Transverse colon (tissue), 4 donors: ENCODE measurements at regions not wholly inside any gene's neighbourhood (a gene's known extent, or its start where the extent isn't known, plus 50 kb on each side); places are given as distances from the start of the nearest gene placed in this dataset.

Source experiments
- DNase-seq: peaks from one replicate; pipeline ENCODE4 v3.0.0-alpha.2; 2019
- H3K27ac ChIP-seq, 4 donors: fragments of 200-600 bp; sonication (generic); 2 replicates each; pipeline ENCODE4 v1.5.1; 2016 to 2018; ENCODE audit warnings: inconsistent platforms in 4 of 4
- H3K27me3 ChIP-seq: fragments of 200-600 bp; sonication (generic); 2 replicates; pipeline ENCODE4 v1.5.1; 2017; ENCODE audit warnings: inconsistent platforms
- H3K36me3 ChIP-seq, 4 donors: fragments of 200-600 bp; sonication (generic); 2 replicates each; pipeline ENCODE4 v1.5.1; 2017 to 2019; ENCODE audit warnings: inconsistent platforms in 4 of 4
- H3K4me1 ChIP-seq, 4 donors: fragments of 200-600 bp; sonication (generic); 2 replicates each; pipeline ENCODE4 v1.5.1; 2017 to 2020; ENCODE audit warnings: inconsistent platforms in 4 of 4
- H3K4me3 ChIP-seq, 4 donors: fragments of 200-600 bp; sonication (generic); 1 replicate in 1 of 4; 2 replicates in 3 of 4; pipeline versions ENCODE4 v1.5.1 to v1.6.1; 2017 to 2019; ENCODE audit warnings: inconsistent platforms in 4 of 4
- H3K9me3 ChIP-seq, 2 donors: fragments of 200-600 bp; sonication (generic); 2 replicates each; pipeline ENCODE4 v1.5.1; 2017 to 2019; ENCODE audit warnings: inconsistent platforms in 2 of 2
- EP300 ChIP-seq: sonication (generic); formaldehyde crosslinking; IDR thresholded peaks from one replicate; pipeline ENCODE4 v1.6.1; 2017; ENCODE audit warnings: antibody characterized with exemption, low read depth
- POLR2A ChIP-seq: fragments of 450-650 bp; IDR thresholded peaks from one replicate; pipeline ENCODE4 v1.6.1; 2016; ENCODE audit warnings: antibody characterized with exemption, mild to moderate bottlenecking, moderate library complexity
- POLR2AphosphoS5 ChIP-seq, 3 donors: sonication (generic); formaldehyde crosslinking; IDR thresholded peaks; one replicate each; pipeline ENCODE4 v1.6.1; 2016; ENCODE audit warnings: antibody characterized with exemption in 3 of 3
- WGBS, 2 donors: methylation state at CpG; one replicate each; pipeline ENCODE4 v1.1.5; 2018; ENCODE audit warnings: low coverage in 1 of 2; 5-methylcytosine and 5-hydroxymethylcytosine counted together
- in situ Hi-C, 4 donors: fragments of 200-750 bp; cut with MboI; loops; one replicate each; pipeline versions ENCODE4 v1.15.0 to v1.15.1; 2017; ENCODE audit warnings: low sequenced_read_pairs in 3 of 4, low pct_ligation_motif_present in 1 of 4, low pct_unique_long_range_greater_than_20kb in 1 of 4
- intact Hi-C: fragments of 100-400 bp; cut with DNase I; formaldehyde crosslinking; loops from one replicate; pipeline ENCODE4 v1.15.1; 2023; ENCODE audit warnings: low total_unique reads
- TF ChIP-seq, protein P1 (sequence below), 5 experiments: fragments of 200-600 bp in 3 of 5; fragments of 450-650 bp in 2 of 5; sonication (generic) in 3 of 5; IDR thresholded peaks; 1 replicate in 2 of 5; 2 replicates in 3 of 5; pipeline ENCODE4 v1.5.1; 2016 to 2017; ENCODE audit warnings: antibody characterized with exemption in 5 of 5, inconsistent platforms in 3 of 5, mild to moderate bottlenecking in 2 of 5, moderate library complexity in 1 of 5

- 80 to 85% methylated on average over 1 to 9 of the region's 9 CpGs for WGBS, 2 donors
- H3K36me3 ChIP-seq: no peaks in the 10 kb centered on the region
- DNase-seq: no peak
- H3K4me3 ChIP-seq: no peak overlapping the region
- H3K9me3 ChIP-seq: no peaks in the 10 kb centered on the region
- H3K27ac ChIP-seq: no peak overlapping the region
- TF ChIP-seq, protein P1, sequence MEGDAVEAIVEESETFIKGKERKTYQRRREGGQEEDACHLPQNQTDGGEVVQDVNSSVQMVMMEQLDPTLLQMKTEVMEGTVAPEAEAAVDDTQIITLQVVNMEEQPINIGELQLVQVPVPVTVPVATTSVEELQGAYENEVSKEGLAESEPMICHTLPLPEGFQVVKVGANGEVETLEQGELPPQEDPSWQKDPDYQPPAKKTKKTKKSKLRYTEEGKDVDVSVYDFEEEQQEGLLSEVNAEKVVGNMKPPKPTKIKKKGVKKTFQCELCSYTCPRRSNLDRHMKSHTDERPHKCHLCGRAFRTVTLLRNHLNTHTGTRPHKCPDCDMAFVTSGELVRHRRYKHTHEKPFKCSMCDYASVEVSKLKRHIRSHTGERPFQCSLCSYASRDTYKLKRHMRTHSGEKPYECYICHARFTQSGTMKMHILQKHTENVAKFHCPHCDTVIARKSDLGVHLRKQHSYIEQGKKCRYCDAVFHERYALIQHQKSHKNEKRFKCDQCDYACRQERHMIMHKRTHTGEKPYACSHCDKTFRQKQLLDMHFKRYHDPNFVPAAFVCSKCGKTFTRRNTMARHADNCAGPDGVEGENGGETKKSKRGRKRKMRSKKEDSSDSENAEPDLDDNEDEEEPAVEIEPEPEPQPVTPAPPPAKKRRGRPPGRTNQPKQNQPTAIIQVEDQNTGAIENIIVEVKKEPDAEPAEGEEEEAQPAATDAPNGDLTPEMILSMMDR (IDR thresholded peaks at IDR 0.05): no peak
- TF ChIP-seq EP300 (no peak), POLR2A (no peak), POLR2AphosphoS5 (IDR thresholded peaks at IDR 0.05) (no peak)
- in situ Hi-C loops (loop anchor here in 1 of 4 donors (25.0 kb wide), 1 partner anchor 88 kb away; no protein-coding TSS in a partner anchor), intact Hi-C loops (no loop called here)
- H3K4me1 ChIP-seq: peaks cover 0 to 4% (median 0%) of the 10 kb centered on the region in 4 donors
- H3K27me3 ChIP-seq: no peaks in the 10 kb centered on the region
Measured at GRCh38 chr9:38200431-38200830, 131.4 kb upstream of the SHB start.

DNA sequence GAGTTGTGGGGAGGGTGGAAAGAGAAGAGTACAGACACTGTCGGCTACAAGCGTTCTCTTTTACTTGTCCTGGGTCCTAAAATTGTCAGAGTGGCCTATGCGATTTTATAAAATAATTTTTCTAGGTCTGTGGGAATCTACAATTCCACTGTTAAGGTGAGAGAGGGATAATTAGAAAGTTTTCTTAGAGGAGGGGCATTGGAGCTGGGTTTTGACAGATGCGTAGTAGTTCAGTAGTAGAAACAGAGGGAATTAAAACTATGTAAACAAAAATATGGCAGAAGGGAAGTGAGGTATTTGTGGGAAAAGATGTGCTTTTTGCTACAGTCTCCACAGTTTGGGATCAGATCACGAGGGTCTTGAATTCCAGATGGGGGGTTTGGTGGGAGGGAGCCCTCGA is 129.1 kb upstream of the SHB start:
- Histone ChIP-seq H3K27me3 (no peaks in the 10 kb centered on the region), H3K9me3 (no peaks in the 10 kb centered on the region), H3K4me3 (no peak overlapping the region), H3K4me1 (peaks cover 0 to 4% (median 0%) of the 10 kb centered on the region in 4 donors), H3K36me3 (no peaks in the 10 kb centered on the region), H3K27ac (no peak overlapping the region)
- in situ Hi-C loops (no loop called here), intact Hi-C loops (no loop called here)
- TF ChIP-seq POLR2AphosphoS5 (IDR thresholded peaks at IDR 0.05) (no peak), EP300 (no peak), POLR2A (no peak)
- TF ChIP-seq, protein P1 (IDR thresholded peaks at IDR 0.05): no peak
- DNase-seq: no peak
- 89 to 90% methylated on average over 6 of the region's 6 CpGs for whole genome bisulfite sequencing, 2 donors

DNA sequence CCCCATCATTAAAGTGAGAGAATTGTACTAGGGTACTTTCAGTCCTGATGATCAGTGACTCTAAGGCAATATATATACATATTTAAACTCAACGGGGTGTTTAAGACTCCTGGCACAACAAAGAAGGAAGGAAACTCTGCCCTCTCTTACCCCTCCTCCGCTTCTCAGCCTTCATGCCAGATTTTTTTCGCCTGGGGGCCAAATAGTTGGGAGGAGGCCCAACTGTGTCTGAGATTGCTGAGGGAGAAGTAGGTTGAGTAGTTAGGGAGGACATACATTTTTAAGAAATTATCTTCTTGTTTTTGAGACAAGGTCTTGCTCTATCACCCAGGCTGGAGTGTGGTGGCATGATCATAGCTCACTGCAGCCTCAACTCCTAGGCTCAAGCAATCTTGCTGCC is 127.7 kb upstream of the SHB start:
- Histone ChIP-seq H3K27ac (no peak overlapping the region), H3K27me3 (no peaks in the 10 kb centered on the region), H3K36me3 (no peaks in the 10 kb centered on the region), H3K9me3 (no peaks in the 10 kb centered on the region), H3K4me1 (peaks cover 0 to 4% (median 0%) of the 10 kb centered on the region in 4 donors), H3K4me3 (no peak overlapping the region)
- in situ Hi-C loops: no loop called here
- intact Hi-C loops: no loop called here
- 0 to 47% methylated on average over 1 to 3 of the region's 3 CpGs for WGBS, 2 donors
- TF ChIP-seq, protein P1 (IDR thresholded peaks at IDR 0.05): no peak
- no peak for DNase-seq

DNA sequence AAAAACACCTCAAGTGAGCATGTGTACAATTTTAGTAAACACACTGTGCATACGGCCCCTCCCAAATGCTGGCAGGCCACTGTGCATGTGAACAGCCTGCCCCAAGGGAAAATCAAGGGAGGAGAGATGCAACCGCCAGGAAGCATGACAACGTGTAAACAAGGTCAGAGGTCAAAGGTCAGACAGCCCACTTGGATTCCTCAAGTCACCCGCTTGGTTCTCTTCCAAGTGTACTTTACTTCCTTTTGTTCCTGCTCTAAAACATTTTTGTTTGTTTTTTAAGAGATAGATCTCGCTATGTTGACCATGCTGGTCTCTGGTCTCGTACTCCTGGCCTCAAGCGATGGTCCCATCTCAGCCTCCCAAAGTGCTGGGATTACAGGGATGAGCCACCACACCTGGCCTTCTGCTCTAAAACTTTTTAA is 126.7 kb upstream of the SHB start:
- Histone ChIP-seq H3K27ac (no peak overlapping the region), H3K4me1 (peaks cover 0 to 4% (median 0%) of the 10 kb centered on the region in 4 donors), H3K9me3 (no peaks in the 10 kb centered on the region), H3K27me3 (no peaks in the 10 kb centered on the region), H3K36me3 (no peaks in the 10 kb centered on the region), H3K4me3 (no peak overlapping the region)
- TF ChIP-seq POLR2AphosphoS5 (IDR thresholded peaks at IDR 0.05) (no peak), POLR2A (no peak), EP300 (no peak)
- TF ChIP-seq, protein P1 (IDR thresholded peaks at IDR 0.05): no peak
- in situ Hi-C loops (no loop called here), intact Hi-C loops (no loop called here)
- 49 to 50% methylated on average over 3 to 7 of the region's 7 CpGs for WGBS, 2 donors
- no peak for DNase-seq
